Stimulated activated CD4-positive, alpha-beta T cell treated with anti-CD3 and anti-CD28 coated beads, Interleukin-1b, Interleukin-23, amount 100 ng/mL, for 4 hours (primary cell): ENCODE measurements at regions not wholly inside any gene's neighbourhood (a gene's known extent, or its start where the extent isn't known, plus 50 kb on each side); places are given as distances from the start of the nearest gene placed in this dataset.
"Not testable (repeated sequence)": the region's sequence is repeated elsewhere in the genome, so short reads cannot be mapped to it uniquely, and the experiment has no call there.

Experiments
- DNase-seq, 2 donors: peaks; one replicate each; pipeline ENCODE4 v3.0.0-alpha.2; 2020; ENCODE audit warnings: low read depth in 2 of 2

GRCh38 chr20:29883514-29884219 lies 1373.8 kb upstream of the DEFB115 start:
- not testable (repeated sequence) for DNase-seq

GRCh38 chr20:29884322-29884721 lies 1373.1 kb upstream of the DEFB115 start:
- not testable (repeated sequence) for DNase-seq

GRCh38 chr20:29885282-29886185 lies 1371.9 kb upstream of the DEFB115 start:
- not testable (repeated sequence) for DNase-seq

- DNase-seq = not testable (repeated sequence)
These were observed 1365.9 kb upstream of the DEFB115 start for GRCh38 chr20:29891555-29891954.
